HG03457 (cell line): ENCODE measurements at regions not wholly inside any gene's neighbourhood (a gene's known extent, or its start where the extent isn't known, plus 50 kb on each side); places are given as distances from the start of the nearest gene placed in this dataset.
"Not testable (repeated sequence)": the region's sequence is repeated elsewhere in the genome, so short reads cannot be mapped to it uniquely, and the experiment has no call there.

Source experiments
- ATAC-seq: cut with Tn5 transposase; IDR thresholded peaks from one replicate; pipeline ENCODE4 v1.9.1; 2021; ENCODE audit warnings: moderate number of reproducible peaks; ENCODE audit not compliant: unreplicated experiment

DNA sequence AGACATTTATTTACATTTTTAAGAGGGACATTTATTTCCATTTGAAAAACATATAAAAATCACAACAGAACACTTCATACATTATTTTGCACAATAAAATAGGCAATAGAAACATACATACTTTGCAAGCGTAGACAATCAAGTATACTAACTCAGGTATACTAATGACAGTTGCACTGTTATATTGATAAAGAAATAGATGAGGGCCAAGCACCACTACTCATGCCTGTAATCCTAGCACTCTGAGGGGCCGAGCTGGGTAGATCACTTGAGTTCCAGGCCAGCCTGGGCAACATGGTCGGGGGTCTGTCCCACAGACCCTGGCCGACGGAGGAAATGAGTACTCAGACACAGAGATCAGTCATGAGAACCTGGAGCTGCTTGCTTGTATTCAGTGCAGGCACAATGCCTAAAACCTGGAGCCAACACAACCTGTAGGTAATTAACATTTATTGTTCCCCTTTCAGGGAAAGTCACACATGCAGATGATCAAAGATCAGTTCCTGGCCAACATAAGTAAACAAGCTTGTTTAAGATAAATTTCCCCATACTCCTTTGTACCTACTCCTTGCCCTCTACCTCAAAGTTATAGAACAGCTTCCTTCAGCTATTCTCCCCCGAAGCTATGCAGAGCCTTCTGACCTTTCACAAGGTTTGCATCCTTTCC, 1960.2 kb downstream of the SUCLG1 start:
- ATAC-seq, result no peak

GRCh38 chr2:82494739-82495138, 1964.3 kb downstream of the SUCLG1 start:
- ATAC-seq, result no peak

DNA sequence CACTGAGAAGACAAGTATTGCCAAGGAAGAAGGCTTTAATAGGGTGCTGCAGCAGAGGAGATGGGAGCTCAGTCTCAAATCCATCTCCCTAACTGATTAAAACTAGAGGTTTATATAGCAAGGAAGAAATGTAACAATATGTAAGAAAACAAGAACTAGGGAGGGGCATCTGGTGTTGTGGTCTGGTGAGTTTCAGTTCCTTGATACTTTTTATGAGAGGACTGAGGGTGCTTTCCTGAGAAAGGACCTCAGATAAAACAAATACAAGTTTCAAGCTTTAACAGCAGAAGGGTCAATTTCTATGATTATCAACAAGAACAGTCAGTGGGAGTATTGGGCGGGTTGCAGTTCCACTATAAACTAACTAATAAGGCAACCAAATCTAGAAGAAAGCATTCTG, 1967.5 kb downstream of the SUCLG1 start:
- no peak for ATAC-seq

DNA sequence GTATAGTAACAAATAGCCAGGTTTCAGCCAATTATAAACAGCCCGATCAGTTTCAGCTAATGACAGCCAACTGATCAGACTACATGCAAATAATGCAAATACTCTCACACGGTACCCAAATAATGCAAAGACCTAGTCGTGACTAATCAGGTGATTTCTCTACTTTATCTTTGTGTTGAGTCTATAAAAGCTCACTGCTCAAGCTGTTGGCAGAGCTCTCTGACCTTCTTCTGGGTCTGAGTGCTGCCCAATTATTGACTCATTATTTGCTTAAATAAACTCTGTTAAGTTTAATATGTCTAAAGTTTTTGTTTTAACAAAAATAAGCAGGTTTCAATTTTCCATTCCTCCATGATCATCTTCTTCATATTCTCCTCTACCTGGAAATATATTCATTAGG, 1971.7 kb downstream of the SUCLG1 start:
- no peak for ATAC-seq

DNA sequence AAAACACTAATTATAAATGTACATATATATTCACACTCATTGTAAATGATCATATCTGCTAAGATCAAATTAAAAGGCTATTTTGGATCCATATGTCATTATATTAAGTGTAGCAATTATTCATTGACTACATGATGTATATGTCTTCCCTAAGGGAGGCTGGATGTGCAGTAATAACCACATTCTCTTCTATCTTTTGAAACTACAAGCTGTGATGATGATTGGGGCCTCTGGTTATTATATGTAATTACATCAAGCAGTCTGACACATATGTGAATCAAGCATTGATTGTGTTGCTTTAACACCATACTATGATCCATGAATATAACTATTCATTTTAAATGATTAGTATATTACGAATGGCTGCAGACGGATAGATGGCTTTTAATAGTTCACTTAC, 1973.4 kb downstream of the SUCLG1 start:
- ATAC-seq, result no peak

DNA sequence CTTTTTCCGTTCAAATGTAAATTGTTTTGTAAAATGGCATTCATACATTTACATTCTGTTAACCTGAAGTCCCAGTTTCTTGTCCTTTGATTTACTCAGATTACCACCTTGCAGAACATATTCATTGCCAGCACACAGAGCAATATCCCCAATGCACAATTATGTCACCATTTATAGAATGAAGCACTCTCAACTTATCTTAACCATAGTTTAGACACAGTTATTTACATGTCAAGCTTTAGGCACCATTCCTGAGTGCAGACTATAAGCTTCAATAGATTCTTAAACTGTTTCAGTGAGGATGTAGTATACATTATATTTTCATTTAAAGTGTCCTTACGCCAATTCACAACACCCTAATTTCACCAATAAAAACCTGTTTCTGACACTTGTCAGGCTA, 1977.9 kb downstream of the SUCLG1 start:
- no peak for ATAC-seq

DNA sequence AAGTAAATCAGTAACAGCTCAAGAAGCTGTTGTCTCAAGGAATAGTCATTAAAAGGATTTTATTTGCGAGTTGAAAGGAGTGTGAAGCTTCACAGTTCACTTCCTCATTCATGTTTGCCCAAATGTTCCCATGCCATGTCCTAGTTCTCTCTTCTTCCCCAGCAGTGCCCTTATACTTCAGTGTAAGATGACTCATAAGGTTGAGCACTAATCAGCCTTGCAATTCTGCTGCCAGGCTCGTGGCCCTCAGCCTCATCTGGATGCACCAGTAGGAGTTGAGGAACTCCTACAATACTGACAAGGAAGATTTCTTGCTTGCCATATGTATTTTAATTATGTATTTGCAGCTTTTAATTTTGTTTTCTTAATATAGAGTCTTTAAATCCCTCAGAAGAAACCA, 1980.4 kb downstream of the SUCLG1 start:
- ATAC-seq, result no peak

DNA sequence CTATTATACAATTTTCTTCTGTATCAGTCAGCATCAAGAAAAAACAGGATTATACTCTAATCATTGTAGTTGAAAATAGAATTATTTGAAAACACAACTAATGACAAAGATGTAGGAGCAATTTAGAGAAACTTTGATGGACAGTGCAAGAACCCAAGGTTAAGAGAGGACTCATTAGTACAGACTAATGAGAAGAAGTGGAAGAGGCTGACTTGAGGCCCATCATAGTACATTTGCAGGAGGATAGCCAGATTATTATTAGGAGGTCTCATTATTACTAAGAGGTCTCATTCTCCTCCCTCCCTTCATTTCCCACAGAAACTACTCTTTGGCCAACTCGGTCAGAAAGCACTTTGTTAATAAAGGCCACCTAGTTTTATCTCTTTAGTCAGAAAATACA, 1983.0 kb downstream of the SUCLG1 start:
- ATAC-seq, result no peak

DNA sequence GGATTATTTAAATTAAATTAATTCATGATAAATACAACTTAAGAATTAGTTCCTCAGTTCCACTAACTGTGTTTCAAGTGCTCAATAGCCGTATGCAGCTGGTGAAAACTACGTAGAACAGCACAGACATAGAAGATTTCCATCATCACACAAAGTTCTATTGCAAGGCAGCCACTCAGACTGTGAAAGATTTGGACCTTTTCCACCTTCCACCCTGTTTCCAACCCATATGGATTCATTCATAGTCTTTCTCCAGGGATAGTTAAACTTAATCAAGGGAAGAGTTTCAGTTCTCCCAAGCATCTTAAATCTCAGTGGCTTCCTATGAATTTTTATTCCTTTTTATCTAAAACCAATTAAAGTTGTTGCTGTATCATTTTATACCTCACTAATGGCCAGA, 2030.8 kb downstream of the SUCLG1 start:
- no peak for ATAC-seq

DNA sequence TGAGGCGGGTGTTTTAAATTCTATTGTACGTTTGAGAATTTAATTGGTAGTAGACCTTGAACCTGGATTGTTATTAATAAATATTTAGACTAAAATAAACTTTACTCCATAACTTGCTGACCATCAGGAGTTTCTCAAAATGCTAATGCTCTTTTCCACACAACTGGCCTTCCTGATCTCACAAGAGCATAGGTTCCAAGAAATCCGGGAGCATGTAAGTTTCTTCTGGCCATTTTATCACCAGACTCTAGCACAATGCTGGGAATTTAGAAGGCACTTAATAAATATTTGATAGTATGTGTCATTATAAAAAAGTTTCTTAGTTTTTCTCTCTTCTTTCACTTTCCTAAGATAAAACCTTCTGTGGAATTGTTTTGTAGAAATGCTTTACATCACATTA, 2047.1 kb downstream of the SUCLG1 start:
- ATAC-seq, result no peak

DNA sequence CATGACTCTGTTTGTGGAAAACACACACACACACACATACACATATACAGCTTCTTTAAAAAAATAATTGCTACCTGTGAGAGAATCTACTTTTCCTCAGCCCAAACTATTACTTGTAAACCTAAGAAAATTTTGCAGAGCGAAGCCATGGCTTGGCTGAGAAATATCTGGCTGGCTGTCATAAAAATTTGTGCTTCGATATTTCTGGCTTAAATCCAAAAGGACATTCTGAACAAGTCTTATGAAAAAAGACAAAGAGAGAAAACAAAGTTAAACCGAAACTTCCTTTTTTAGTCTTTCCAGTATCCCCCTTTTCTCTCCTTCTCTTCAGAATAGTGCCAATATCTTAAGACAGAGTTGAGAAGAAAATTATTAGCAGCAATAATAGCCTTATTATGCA, 2048.0 kb downstream of the SUCLG1 start:
- no peak for ATAC-seq

- no peak for ATAC-seq
These were observed 2063.5 kb downstream of the SUCLG1 start for GRCh38 chr2:82395531-82395930.

DNA sequence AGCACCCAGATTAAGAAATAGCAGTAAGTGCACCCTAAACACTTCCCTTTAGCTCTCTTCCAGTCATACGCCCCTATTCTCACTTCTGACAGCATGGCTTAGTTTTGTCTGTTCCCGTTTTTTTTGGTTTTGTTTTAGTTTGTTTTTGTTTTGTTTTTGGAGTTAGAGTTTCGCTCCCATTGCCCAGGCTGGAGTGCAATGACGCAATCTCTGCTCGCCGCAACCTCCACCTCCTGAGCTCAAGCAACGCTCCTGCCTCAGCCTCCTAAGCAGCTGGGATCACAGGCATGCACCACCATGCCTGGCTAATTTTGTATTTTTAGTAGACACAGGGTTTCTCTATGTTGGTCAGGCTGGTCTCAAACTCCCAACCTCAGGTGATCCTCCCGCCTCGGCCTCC, 2067.7 kb downstream of the SUCLG1 start:
- no peak for ATAC-seq

DNA sequence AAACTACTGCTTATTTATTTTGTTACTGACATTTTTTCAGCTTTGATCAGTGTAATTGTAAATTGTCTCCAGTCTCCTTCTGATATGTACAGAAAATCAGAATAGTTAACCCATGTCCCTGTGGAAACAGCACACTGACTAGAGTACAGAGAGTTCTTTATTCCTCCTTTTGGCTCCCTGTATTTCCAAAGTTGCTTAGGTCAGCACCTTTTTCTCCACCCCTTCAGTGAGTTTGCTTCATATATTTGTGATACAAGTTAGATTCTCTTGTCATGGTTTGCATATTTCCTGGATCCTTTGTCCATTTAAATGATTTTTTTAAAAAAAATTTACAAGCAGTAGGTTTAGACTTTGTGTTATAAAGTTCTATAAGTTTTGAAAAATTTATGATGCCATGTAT, 2051.1 kb upstream of the LRRTM1 start:
- ATAC-seq, result no peak

- no peak for ATAC-seq
These were observed 2041.4 kb upstream of the LRRTM1 start for GRCh38 chr2:82345910-82346309.

DNA sequence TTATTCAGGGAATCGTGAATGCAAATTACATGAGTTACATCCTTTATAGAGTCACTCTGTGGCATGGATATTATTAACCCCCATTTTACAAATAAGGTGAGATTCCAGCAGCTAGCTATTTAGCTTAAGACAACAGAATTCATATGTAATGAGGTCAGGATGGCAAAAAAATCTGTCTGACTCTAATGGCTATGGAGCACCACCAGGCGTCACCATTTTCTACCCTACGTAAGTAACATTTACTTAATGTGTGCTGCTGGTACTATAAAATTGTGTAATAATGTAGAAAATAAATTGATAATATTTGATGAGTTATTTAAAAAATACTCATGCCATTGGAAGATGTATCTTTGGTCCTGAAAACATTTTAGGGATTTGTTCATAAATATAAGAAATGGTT, 2040.1 kb upstream of the LRRTM1 start:
- no peak for ATAC-seq

- no peak for ATAC-seq
These were observed 2037.8 kb upstream of the LRRTM1 start for GRCh38 chr2:82342356-82342755.

- ATAC-seq, result no peak
These were observed 2036.1 kb upstream of the LRRTM1 start for GRCh38 chr2:82340578-82341053.

DNA sequence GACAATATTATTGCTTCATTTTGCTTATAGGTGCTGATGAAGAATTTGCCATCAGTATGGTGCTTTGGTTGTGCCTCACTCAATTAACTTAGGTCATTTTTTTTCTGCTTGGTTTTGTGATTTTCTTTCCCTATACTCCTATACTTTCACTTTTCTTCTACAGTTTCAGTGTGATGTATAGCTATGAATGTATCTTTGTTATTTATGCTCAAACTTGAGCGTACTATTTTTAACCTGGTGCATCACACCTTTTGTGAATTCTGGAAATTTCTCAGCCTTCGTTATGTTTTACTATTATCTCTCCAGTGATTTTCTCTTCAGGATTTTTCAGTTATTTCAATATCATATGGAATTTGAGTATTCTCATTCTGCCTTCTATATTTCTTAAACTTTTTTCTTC, 2035.3 kb upstream of the LRRTM1 start:
- ATAC-seq, result no peak

GRCh38 chr2:82333697-82334096, 2029.1 kb upstream of the LRRTM1 start:
- no peak for ATAC-seq

GRCh38 chr2:82330155-82330554, 2025.6 kb upstream of the LRRTM1 start:
- ATAC-seq, result no peak

DNA sequence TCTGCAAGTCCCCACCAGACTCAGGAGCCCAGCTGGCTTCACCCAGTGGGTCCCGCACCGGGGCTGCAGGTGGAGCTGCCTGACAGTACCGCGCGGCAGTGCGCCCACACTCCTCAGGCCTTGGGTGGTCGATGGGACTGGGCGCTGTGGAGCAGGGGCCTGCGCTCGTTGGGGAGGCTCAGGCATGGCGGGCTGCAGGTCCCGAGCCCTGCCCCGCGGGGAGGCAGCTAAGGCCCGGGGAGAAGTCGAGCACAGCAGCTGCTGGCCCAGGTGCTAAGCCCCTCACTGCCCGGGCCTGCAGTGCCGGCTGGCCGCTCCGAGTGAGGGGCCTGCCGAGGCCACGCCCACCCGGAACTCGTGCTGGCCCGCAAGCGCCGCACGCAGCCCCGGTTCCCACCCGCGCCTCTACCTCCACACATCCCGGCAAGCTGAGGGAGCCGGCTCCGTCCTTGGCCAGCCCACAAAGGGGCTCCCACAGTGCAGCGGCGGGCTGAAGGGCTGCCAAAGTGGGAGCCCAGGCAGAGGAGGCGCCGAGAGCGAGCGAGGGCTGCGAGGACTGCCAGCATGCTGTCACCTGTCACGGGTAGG, 2021.7 kb upstream of the LRRTM1 start:
- not testable (repeated sequence) for ATAC-seq

- no peak for ATAC-seq
These were observed 2015.7 kb upstream of the LRRTM1 start for GRCh38 chr2:82320296-82320695.
